Sigmoid colon (tissue), 4 donors: ENCODE measurements at regions not wholly inside any gene's neighbourhood (a gene's known extent, or its start where the extent isn't known, plus 50 kb on each side); places are given as distances from the start of the nearest gene placed in this dataset.

Source experiments
- CTCF ChIP-seq, 4 experiments: fragments of 450-650 bp in 3 of 4; fragments of 200-600 bp in 1 of 4; IDR thresholded peaks; one replicate each; pipeline ENCODE4 v1.5.1; 2016 to 2019; ENCODE audit warnings: antibody characterized with exemption in 4 of 4, mild to moderate bottlenecking in 3 of 4, moderate library complexity in 2 of 4
- POLR2A ChIP-seq, 2 donors: fragments of 450-650 bp; IDR thresholded peaks; one replicate each; pipeline ENCODE4 v1.6.1; 2016; ENCODE audit warnings: antibody characterized with exemption in 2 of 2, mild to moderate bottlenecking in 2 of 2, moderate library complexity in 2 of 2
- POLR2AphosphoS5 ChIP-seq, 4 donors: sonication (generic); formaldehyde crosslinking; IDR thresholded peaks; one replicate each; pipeline ENCODE4 v1.6.1; 2017; ENCODE audit warnings: antibody characterized with exemption in 4 of 4

GRCh38 chr5:159849437-159850083 lies 66.7 kb upstream of the ADRA1B start:
- no peak for TF ChIP-seq CTCF (IDR thresholded peaks at IDR 0.05)
- TF ChIP-seq POLR2A (IDR thresholded peaks at IDR 0.05) = no peak
- TF ChIP-seq POLR2AphosphoS5 (IDR thresholded peaks at IDR 0.05) = no peak
